CD14-positive monocyte (primary cell): ENCODE measurements at regions not wholly inside any gene's neighbourhood (a gene's known extent, or its start where the extent isn't known, plus 50 kb on each side); places are given as distances from the start of the nearest gene placed in this dataset.

ENCODE experiments used
- DNase-seq, 3 donors: peaks; one replicate each; pipeline ENCODE4 v3.0.0-alpha.2; 2011 to 2022
- H2AFZ ChIP-seq: 2 replicates; pipeline ENCODE4 v1.6.0; 2012; ENCODE audit warnings: mild to moderate bottlenecking, low read depth, low read length, inconsistent platforms; ENCODE audit not compliant: insufficient read depth, poor library complexity, severe bottlenecking
- H3K27ac ChIP-seq, 2 donors: 1 replicate in 1 of 2; 2 replicates in 1 of 2; pipeline ENCODE4 v1.5.1; 2012 to 2013; ENCODE audit warnings: low read length in 2 of 2, control low read depth in 1 of 2, inconsistent platforms in 1 of 2, low read depth in 1 of 2, mild to moderate bottlenecking in 1 of 2
- H3K27me3 ChIP-seq, 2 donors: one replicate each; pipeline versions ENCODE4 v1.6.0 to v1.6.1; 2011 to 2013; ENCODE audit warnings: low read length in 2 of 2; ENCODE audit not compliant: control insufficient read depth in 2 of 2, insufficient read depth in 2 of 2
- H3K36me3 ChIP-seq, 2 donors: replicated peaks in 1 of 2; 1 replicate in 1 of 2; 2 replicates in 1 of 2; pipeline versions ENCODE4 v1.5.1 to v1.6.1; 2012 to 2013; ENCODE audit warnings: low read length in 2 of 2, control low read depth in 1 of 2, inconsistent platforms in 1 of 2, mild to moderate bottlenecking in 1 of 2; ENCODE audit not compliant: insufficient read depth in 2 of 2, control insufficient read depth in 1 of 2
- H3K4me1 ChIP-seq, 2 donors: 1 replicate in 1 of 2; 2 replicates in 1 of 2; pipeline versions ENCODE4 v1.5.1 to v1.6.1; 2012 to 2013; ENCODE audit warnings: low read length in 2 of 2, control low read depth in 1 of 2, inconsistent platforms in 1 of 2, mild to moderate bottlenecking in 1 of 2, moderate library complexity in 1 of 2; ENCODE audit not compliant: insufficient read depth in 2 of 2, control insufficient read depth in 1 of 2
- H3K4me2 ChIP-seq: replicated peaks from 2 replicates; pipeline ENCODE3; 2012; ENCODE audit warnings: low read length, moderate library complexity, mild to moderate bottlenecking; ENCODE audit not compliant: poor library complexity, severe bottlenecking; ENCODE audit errors: extremely low read depth
- H3K4me3 ChIP-seq, 3 experiments: fragments of 200-600 bp in 1 of 3; sonication (generic) in 1 of 3; replicated peaks in 1 of 3; 1 replicate in 2 of 3; 2 replicates in 1 of 3; pipeline ENCODE4 v1.5.1; 2011 to 2013; ENCODE audit warnings: low read length in 3 of 3, mild to moderate bottlenecking in 3 of 3, control low read depth in 2 of 3, low read depth in 2 of 3, inconsistent platforms in 1 of 3, moderate library complexity in 1 of 3
- H3K79me2 ChIP-seq: 2 replicates; pipeline ENCODE4 v1.6.0; 2012; ENCODE audit warnings: mild to moderate bottlenecking, control low read depth, inconsistent platforms, low read length, moderate library complexity; ENCODE audit not compliant: insufficient read depth
- H3K9ac ChIP-seq: 2 replicates; pipeline ENCODE4 v1.6.0; 2017; ENCODE audit warnings: low read length, mild to moderate bottlenecking; ENCODE audit not compliant: insufficient read depth, poor library complexity, severe bottlenecking
- H3K9me3 ChIP-seq, 2 donors: replicated peaks in 1 of 2; 1 replicate in 1 of 2; 2 replicates in 1 of 2; pipeline versions ENCODE4 v1.5.1 to v1.6.1; 2012 to 2013; ENCODE audit warnings: low read length in 2 of 2, control low read depth in 1 of 2; ENCODE audit not compliant: control insufficient read depth in 1 of 2, insufficient read depth in 1 of 2
- H4K20me1 ChIP-seq: 2 replicates; pipeline ENCODE4 v1.6.0; 2012; ENCODE audit warnings: mild to moderate bottlenecking, low read length, control low read depth, moderate library complexity; ENCODE audit not compliant: insufficient read depth
- H3K27ac Mint-ChIP-seq, 7 donors: one replicate each; pipeline ENCODE4 v1.8.0; 2020; ENCODE audit warnings: mild to moderate bottlenecking in 7 of 7, mixed read lengths in 7 of 7, moderate library complexity in 6 of 7, inconsistent platforms in 2 of 7
- H3K27me3 Mint-ChIP-seq, 3 donors: one replicate each; pipeline ENCODE4 v1.8.0; 2021 to 2022; ENCODE audit warnings: low read depth in 3 of 3, mild to moderate bottlenecking in 3 of 3, mixed read lengths in 3 of 3, moderate library complexity in 3 of 3, inconsistent platforms in 1 of 3
- H3K36me3 Mint-ChIP-seq, 2 donors: one replicate each; pipeline ENCODE4 v1.8.0; 2020; ENCODE audit warnings: mixed read lengths in 2 of 2, inconsistent platforms in 1 of 2, mild to moderate bottlenecking in 1 of 2
- H3K4me1 Mint-ChIP-seq: one replicate; pipeline ENCODE4 v1.8.0; 2020; ENCODE audit warnings: mild to moderate bottlenecking, mixed read lengths
- H3K4me3 Mint-ChIP-seq, 2 donors: one replicate each; pipeline ENCODE4 v1.8.0; 2020; ENCODE audit warnings: mild to moderate bottlenecking in 2 of 2, mixed read lengths in 2 of 2, moderate library complexity in 1 of 2
- H3K9me3 Mint-ChIP-seq, 7 donors: one replicate each; pipeline ENCODE4 v1.8.0; 2020 to 2022; ENCODE audit warnings: mixed read lengths in 7 of 7, mild to moderate bottlenecking in 6 of 7, moderate library complexity in 6 of 7, inconsistent platforms in 2 of 7
- WGBS: methylation state at CpG from one replicate; pipeline ENCODE4 v1.1.5; 2013; ENCODE audit warnings: missing lambda C conversion rate; ENCODE audit not compliant: insufficient coverage; 5-methylcytosine and 5-hydroxymethylcytosine counted together
- intact Hi-C, 2 donors: fragments of 100-400 bp; cut with micrococcal nuclease; formaldehyde crosslinking; loops; one replicate each; pipeline versions ENCODE4 v1.15.0 to v1.15.1; 2023
- TF ChIP-seq, protein P1 (sequence below): fragments of 200-600 bp; IDR thresholded peaks from one replicate; pipeline ENCODE4 v1.8.0; 2022; ENCODE audit warnings: antibody characterized with exemption, mild to moderate bottlenecking

DNA sequence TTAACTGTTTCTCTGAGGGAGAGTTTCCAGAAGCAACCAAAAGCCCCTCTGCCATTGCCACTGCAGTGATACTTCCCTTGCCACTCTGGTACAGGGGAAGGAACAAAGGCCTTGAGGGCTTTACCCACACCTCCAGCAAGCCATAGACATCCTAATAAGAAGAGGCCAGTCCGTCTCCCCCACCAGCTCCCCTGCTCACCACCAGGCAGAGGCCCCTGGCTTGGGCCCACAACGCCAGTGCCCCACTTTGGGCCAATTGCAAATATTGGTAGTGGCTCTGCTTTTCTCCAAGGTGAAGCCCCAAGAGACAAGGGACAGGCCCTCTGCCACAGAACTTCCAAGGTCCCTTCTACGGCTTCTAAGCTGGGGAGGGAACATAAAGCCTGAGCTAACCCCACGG lies 833.0 kb downstream of the DACH1 start:
- no peak overlapping the region for H3K27ac Mint-ChIP-seq
- Histone ChIP-seq H3K4me2 (no peak overlapping the region), H4K20me1 (no peaks in the 10 kb centered on the region), H3K4me3 (no peak overlapping the region), H3K4me1 (no peaks in the 10 kb centered on the region), H3K27ac (no peak overlapping the region), H3K9me3 (peaks cover 18 to 31% of the 10 kb centered on the region in 2 donors), H3K27me3 (no peaks in the 10 kb centered on the region), H3K79me2 (no peaks in the 10 kb centered on the region), H3K9ac (no peak overlapping the region), H3K36me3 (no peaks in the 10 kb centered on the region), H2AFZ (no peak overlapping the region)
- no peaks in the 10 kb centered on the region for H3K36me3 Mint-ChIP-seq
- no peak for DNase-seq
- no peak overlapping the region for H3K4me3 Mint-ChIP-seq
- no peaks in the 10 kb centered on the region for H3K4me1 Mint-ChIP-seq
- peaks cover 2 to 34% (median 15%) of the 10 kb centered on the region in 7 donors for H3K9me3 Mint-ChIP-seq
- intact Hi-C loops = no loop called here
- TF ChIP-seq, protein P1, sequence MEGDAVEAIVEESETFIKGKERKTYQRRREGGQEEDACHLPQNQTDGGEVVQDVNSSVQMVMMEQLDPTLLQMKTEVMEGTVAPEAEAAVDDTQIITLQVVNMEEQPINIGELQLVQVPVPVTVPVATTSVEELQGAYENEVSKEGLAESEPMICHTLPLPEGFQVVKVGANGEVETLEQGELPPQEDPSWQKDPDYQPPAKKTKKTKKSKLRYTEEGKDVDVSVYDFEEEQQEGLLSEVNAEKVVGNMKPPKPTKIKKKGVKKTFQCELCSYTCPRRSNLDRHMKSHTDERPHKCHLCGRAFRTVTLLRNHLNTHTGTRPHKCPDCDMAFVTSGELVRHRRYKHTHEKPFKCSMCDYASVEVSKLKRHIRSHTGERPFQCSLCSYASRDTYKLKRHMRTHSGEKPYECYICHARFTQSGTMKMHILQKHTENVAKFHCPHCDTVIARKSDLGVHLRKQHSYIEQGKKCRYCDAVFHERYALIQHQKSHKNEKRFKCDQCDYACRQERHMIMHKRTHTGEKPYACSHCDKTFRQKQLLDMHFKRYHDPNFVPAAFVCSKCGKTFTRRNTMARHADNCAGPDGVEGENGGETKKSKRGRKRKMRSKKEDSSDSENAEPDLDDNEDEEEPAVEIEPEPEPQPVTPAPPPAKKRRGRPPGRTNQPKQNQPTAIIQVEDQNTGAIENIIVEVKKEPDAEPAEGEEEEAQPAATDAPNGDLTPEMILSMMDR = no peak
- no peaks in the 10 kb centered on the region for H3K27me3 Mint-ChIP-seq
- 75% methylated on average over 2 of the region's 4 CpGs for WGBS

DNA sequence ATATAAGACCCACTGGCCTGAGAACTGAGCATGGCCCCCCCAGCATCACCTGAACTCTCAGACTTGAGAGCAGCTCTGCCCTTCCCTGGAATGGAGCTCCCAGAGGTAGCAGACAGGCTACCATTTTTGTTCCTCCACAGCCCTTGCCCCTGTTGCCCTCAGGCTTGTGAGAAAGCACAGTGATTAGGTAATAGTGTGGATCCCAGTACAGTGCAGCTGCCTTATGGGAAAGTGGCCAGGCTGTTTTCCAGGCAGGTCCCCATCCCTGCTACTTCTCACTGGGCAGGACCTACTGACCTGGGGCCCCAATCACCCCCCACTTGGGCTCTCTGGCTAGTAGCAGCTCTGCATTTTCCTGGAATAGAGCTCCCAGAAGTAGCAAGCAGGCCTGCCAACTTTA lies 834.0 kb downstream of the DACH1 start:
- H2AFZ ChIP-seq = no peak overlapping the region
- H4K20me1 ChIP-seq = no peaks in the 10 kb centered on the region
- H3K4me1 Mint-ChIP-seq = no peaks in the 10 kb centered on the region
- H3K27me3 Mint-ChIP-seq = no peaks in the 10 kb centered on the region
- peaks cover 23 to 31% of the 10 kb centered on the region in 2 donors for H3K9me3 ChIP-seq
- no peak overlapping the region for H3K4me2 ChIP-seq
- no peak overlapping the region for H3K27ac ChIP-seq
- H3K4me1 ChIP-seq = no peaks in the 10 kb centered on the region
- peaks cover 3 to 31% (median 16%) of the 10 kb centered on the region in 7 donors for H3K9me3 Mint-ChIP-seq
- no peak overlapping the region for H3K4me3 Mint-ChIP-seq
- no peak overlapping the region for H3K4me3 ChIP-seq
- no peak for DNase-seq
- no peak overlapping the region for H3K27ac Mint-ChIP-seq
- H3K27me3 ChIP-seq = no peaks in the 10 kb centered on the region
- no peaks in the 10 kb centered on the region for H3K79me2 ChIP-seq
- H3K36me3 Mint-ChIP-seq = no peaks in the 10 kb centered on the region
- H3K9ac ChIP-seq = no peak overlapping the region
- TF ChIP-seq, protein P1 = no peak
- intact Hi-C loops = no loop called here
- H3K36me3 ChIP-seq = no peaks in the 10 kb centered on the region
